ENCODE measurements at regions not wholly inside any gene's neighbourhood (a gene's known extent, or its start where the extent isn't known, plus 50 kb on each side); places are given as distances from the start of the nearest gene placed in this dataset.
"Not testable (repeated sequence)": the region's sequence is repeated elsewhere in the genome, so short reads cannot be mapped to it uniquely, and the experiment has no call there.

- TF ChIP-seq MXI1 (conservative IDR thresholded peaks at IDR 0.05; ENCODE audit: poor library complexity, severe bottlenecking); CTCF (IDR thresholded peaks at IDR 0.05; ENCODE audit: poor library complexity, severe bottlenecking); TAF1 (IDR thresholded peaks at IDR 0.05; ENCODE audit: low read depth); EP300 (conservative IDR thresholded peaks at IDR 0.05; ENCODE audit: poor library complexity, severe bottlenecking); RAD21 (conservative IDR thresholded peaks at IDR 0.05); POLR2AphosphoS5 (IDR thresholded peaks at IDR 0.05); REST (IDR thresholded peaks at IDR 0.05; ENCODE audit: borderline replicate concordance); EZH2 (IDR thresholded peaks at IDR 0.05; ENCODE audit: borderline replicate concordance, insufficient read depth, low read length, poor library complexity, severe bottlenecking); SMC3 (conservative IDR thresholded peaks at IDR 0.05; ENCODE audit: poor library complexity): not testable (repeated sequence)
These were observed 125.6 kb upstream of the SALL4 start for GRCh38 chr20:51927970-51928369.

Measured in neural cell (in vitro differentiated cells).